ENCODE measurements at regions not wholly inside any gene's neighbourhood (a gene's known extent, or its start where the extent isn't known, plus 50 kb on each side); places are given as distances from the start of the nearest gene placed in this dataset.

DNA sequence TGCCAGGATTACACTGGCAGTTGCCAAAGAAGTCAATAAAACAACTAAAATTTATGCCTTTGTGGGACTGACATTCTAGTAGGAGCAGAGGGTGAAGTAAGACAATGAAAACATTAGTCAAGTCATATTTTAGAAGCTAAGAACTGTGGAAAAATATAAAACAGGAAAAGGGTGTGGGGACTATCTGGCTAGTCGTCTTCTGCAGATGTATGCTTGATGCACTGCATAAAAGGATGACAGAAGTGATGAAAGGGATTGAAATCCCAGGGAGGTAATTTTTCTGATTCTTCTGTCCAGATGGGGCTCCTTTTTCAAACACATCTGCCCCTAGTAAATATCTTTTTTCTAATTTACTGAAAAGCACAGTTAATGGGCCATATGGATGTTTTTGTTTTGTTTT lies 706.3 kb downstream of the ADGRL2 start:
- WGBS (ENCODE audit: insufficient coverage): 0% methylated on average over 1 of the region's 1 CpG
- H3K27ac ChIP-seq (ENCODE audit: low read length): no peak overlapping the region
- no peaks in the 10 kb centered on the region for H3K9me3 ChIP-seq (replicated peaks; ENCODE audit: control insufficient read depth, low read depth, low read length)
- no peak overlapping the region for H3K4me3 ChIP-seq (ENCODE audit: low read length)
- no peaks in the 10 kb centered on the region for H3K27me3 ChIP-seq (ENCODE audit: control insufficient read depth, insufficient read depth, low read length)
- H3K4me1 ChIP-seq (ENCODE audit: control insufficient read depth, insufficient read depth, low read length): no peaks in the 10 kb centered on the region
- no peaks in the 10 kb centered on the region for H3K36me3 ChIP-seq (ENCODE audit: control insufficient read depth, insufficient read depth, low read length)
- DNase-seq: peak; percentile 92

DNA sequence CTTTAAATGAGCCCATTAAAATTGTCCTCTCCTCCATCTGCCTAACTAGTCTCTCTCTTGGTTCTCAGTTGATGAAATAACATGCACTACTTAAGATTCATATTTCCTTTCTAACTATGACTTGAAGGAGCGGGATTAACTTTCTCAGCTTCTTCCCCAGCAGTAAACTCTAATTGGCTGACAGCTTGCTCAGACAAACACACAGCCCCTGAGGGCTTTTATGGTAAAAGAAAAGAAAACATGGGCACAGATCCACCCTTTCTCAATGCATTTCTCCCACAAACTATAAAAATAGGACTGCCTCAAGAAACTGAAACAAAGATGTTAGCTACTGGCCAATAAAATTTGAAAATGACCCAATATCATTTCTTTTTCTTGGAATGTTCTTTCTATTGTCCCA lies 703.1 kb downstream of the ADGRL2 start:
- peak; percentile 83 for DNase-seq
- no peaks in the 10 kb centered on the region for H3K36me3 ChIP-seq (ENCODE audit: control insufficient read depth, insufficient read depth, low read length)
- H3K27me3 ChIP-seq (ENCODE audit: control insufficient read depth, insufficient read depth, low read length): no peaks in the 10 kb centered on the region
- no peaks in the 10 kb centered on the region for H3K4me1 ChIP-seq (ENCODE audit: control insufficient read depth, insufficient read depth, low read length)
- no CpG with 5 or more reads among the region's 1 CpG for WGBS (ENCODE audit: insufficient coverage)
- H3K9me3 ChIP-seq (replicated peaks; ENCODE audit: control insufficient read depth, low read depth, low read length): no peaks in the 10 kb centered on the region
- H3K4me3 ChIP-seq (ENCODE audit: low read length): no peak overlapping the region
- no peak overlapping the region for H3K27ac ChIP-seq (ENCODE audit: low read length)

DNA sequence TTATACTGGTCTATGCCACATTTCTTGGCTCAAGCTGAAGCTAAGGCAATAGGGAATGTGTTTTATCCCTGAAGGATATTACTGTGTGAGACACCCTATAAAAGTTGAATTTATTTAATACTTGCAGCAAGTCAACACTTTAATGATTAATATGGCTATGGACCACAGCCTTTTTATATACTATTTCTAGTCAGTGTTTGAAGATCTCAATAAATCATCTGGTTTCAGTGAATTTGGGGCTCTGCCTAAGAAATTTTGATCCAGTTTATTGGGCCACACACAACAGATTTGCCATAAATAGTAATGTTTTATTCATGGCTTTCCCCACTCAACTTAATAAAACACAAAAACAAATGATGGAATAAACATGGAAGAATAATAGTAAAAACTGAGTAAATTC lies 698.3 kb downstream of the ADGRL2 start:
- Histone ChIP-seq H3K27ac (ENCODE audit: low read length) (no peak overlapping the region), H3K36me3 (ENCODE audit: control insufficient read depth, insufficient read depth, low read length) (no peaks in the 10 kb centered on the region), H3K4me1 (ENCODE audit: control insufficient read depth, insufficient read depth, low read length) (no peaks in the 10 kb centered on the region), H3K4me3 (ENCODE audit: low read length) (no peak overlapping the region), H3K9me3 (replicated peaks; ENCODE audit: control insufficient read depth, low read depth, low read length) (peaks cover 26% of the 10 kb centered on the region), H3K27me3 (ENCODE audit: control insufficient read depth, insufficient read depth, low read length) (no peaks in the 10 kb centered on the region)
- DNase-seq: no peak

DNA sequence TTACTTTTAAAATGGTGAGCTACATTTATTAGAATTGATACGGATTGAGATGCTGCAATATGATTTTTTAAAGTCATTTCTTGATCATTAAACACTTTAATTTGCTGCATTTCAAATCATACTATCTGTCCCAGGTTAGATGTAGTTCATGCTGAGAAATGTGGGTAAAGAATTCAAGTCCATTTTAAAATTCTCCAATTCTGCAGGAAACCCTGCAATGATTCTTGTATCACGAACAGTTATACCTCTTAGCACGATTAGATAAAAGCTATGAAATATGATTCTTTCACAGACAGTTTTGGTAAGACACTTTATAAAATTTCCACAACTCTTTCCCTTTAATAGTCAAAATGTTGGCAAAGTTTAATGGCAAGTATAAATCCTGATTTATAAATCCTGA lies 693.4 kb downstream of the ADGRL2 start:
- no peaks in the 10 kb centered on the region for H3K27me3 ChIP-seq (ENCODE audit: control insufficient read depth, insufficient read depth, low read length)
- WGBS (ENCODE audit: insufficient coverage): no CpG with 5 or more reads among the region's 3 CpGs
- no peaks in the 10 kb centered on the region for H3K4me1 ChIP-seq (ENCODE audit: control insufficient read depth, insufficient read depth, low read length)
- H3K4me3 ChIP-seq (ENCODE audit: low read length): no peak overlapping the region
- peaks cover 31% of the 10 kb centered on the region for H3K9me3 ChIP-seq (replicated peaks; ENCODE audit: control insufficient read depth, low read depth, low read length)
- no peak overlapping the region for H3K27ac ChIP-seq (ENCODE audit: low read length)
- no peak for DNase-seq
- H3K36me3 ChIP-seq (ENCODE audit: control insufficient read depth, insufficient read depth, low read length): no peaks in the 10 kb centered on the region

DNA sequence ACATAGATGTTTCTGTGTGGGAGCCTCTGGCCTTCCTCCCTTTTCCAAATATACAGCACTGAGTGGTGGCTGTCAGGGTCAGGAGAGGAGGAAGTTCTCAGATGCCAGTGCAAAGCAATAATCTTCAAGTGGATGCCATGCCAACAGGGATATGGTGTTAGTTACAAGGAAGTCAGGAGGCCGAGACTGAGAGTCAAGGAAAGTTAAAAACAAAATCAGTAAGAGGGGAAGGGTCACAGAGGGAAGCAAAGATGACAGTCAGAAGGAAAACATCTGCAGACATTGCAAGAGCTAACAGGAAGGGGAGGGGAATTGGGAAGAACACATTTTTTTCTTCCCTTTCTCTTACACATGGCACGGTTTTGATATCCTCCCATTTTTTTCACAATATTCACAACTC lies 691.4 kb downstream of the ADGRL2 start:
- Histone ChIP-seq H3K9me3 (replicated peaks; ENCODE audit: control insufficient read depth, low read depth, low read length) (peaks cover 31% of the 10 kb centered on the region), H3K4me1 (ENCODE audit: control insufficient read depth, insufficient read depth, low read length) (no peaks in the 10 kb centered on the region), H3K27me3 (ENCODE audit: control insufficient read depth, insufficient read depth, low read length) (no peaks in the 10 kb centered on the region), H3K4me3 (ENCODE audit: low read length) (no peak overlapping the region), H3K36me3 (ENCODE audit: control insufficient read depth, insufficient read depth, low read length) (no peaks in the 10 kb centered on the region), H3K27ac (ENCODE audit: low read length) (no peak overlapping the region)
- 88% methylated on average over 1 of the region's 2 CpGs for WGBS (ENCODE audit: insufficient coverage)
- peak; percentile 50 for DNase-seq

DNA sequence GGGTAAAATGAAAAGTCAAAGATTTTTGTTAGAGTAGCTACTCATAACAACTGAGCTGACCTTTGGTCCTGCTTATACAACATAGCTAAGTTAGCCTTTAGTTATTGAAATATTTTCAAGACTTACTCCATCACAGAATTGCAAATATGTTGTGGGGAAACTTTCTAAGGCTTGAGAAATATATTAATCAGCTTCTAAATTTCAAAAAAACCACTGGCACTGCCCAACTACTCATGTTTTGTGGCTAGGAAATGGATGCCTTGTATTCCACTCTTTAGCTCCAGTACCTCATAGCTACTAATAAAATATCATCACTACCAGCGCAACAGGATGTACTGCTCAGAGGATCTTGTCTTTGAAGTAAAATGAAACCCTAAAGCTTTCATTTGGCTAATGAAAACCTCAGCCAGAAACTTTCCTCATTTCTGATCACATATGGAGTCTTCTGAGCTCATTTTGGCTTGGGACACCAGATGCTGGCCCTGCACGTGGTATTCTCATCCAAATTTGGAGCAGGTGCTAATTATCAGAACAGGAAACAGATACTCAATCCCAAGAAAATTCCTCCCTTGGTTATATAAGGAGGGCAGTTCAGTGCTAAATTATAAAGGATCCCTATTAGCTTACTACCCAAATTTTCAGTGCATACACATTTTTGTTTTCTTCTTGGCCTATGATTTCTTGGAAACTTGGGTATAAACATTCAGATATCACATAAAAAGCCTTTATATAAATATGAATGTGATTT lies 690.7 kb downstream of the ADGRL2 start:
- peaks cover 3% of the 10 kb centered on the region for H3K4me1 ChIP-seq (ENCODE audit: control insufficient read depth, insufficient read depth, low read length)
- H3K36me3 ChIP-seq (ENCODE audit: control insufficient read depth, insufficient read depth, low read length): no peaks in the 10 kb centered on the region
- H3K27me3 ChIP-seq (ENCODE audit: control insufficient read depth, insufficient read depth, low read length): no peaks in the 10 kb centered on the region
- no peak overlapping the region for H3K4me3 ChIP-seq (ENCODE audit: low read length)
- H3K27ac ChIP-seq (ENCODE audit: low read length): peak overlapping the region; percentile 10
- DNase-seq: peak; percentile 72
- 0% methylated on average over 1 of the region's 2 CpGs for WGBS (ENCODE audit: insufficient coverage)
- peaks cover 29% of the 10 kb centered on the region for H3K9me3 ChIP-seq (replicated peaks; ENCODE audit: control insufficient read depth, low read depth, low read length)

DNA sequence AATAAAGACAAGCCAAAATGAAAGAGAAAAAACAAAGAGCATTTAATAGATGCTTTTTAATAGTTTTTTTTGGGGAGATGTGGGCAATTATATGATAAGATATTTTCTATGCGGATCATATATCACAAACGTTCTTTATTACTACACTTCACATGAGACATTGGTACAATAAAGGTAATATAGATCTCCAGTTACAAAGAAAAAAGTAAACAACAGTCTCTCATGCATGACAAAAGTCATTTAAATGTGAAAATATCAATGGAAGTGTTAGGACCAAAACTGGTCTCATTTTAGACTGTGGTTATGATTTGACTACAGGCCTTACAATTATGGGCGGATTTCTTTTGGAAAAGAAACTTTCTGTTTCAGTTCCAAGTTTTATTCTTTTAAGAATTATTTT lies 687.0 kb downstream of the ADGRL2 start:
- Histone ChIP-seq H3K27me3 (ENCODE audit: control insufficient read depth, insufficient read depth, low read length) (no peaks in the 10 kb centered on the region), H3K4me1 (ENCODE audit: control insufficient read depth, insufficient read depth, low read length) (peaks cover 5% of the 10 kb centered on the region), H3K36me3 (ENCODE audit: control insufficient read depth, insufficient read depth, low read length) (no peaks in the 10 kb centered on the region), H3K9me3 (replicated peaks; ENCODE audit: control insufficient read depth, low read depth, low read length) (no peaks in the 10 kb centered on the region), H3K4me3 (ENCODE audit: low read length) (no peak overlapping the region), H3K27ac (ENCODE audit: low read length) (no peak overlapping the region)
- DNase-seq: no peak
- WGBS (ENCODE audit: insufficient coverage): no CpG with 5 or more reads among the region's 3 CpGs

DNA sequence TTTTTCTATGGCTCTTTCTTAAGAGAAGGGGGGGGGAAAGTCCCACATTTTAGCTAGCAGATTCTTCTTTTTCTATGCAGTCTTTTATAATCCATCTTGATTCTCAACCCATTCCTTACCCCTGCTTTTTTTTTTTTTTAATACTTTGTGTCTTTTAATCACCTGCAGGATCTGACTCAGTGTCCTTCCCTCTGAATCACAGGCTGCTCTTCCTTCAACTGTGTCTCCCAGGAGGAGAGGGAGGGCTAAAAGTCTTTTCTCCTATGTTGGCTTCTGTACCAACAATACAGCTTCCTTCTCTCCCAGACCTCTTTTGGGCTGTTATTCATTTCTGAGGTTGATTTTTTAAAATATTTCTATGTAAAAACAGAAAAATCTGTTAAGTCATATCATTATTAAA lies 686.2 kb downstream of the ADGRL2 start:
- Histone ChIP-seq H3K27me3 (ENCODE audit: control insufficient read depth, insufficient read depth, low read length) (no peaks in the 10 kb centered on the region), H3K4me1 (ENCODE audit: control insufficient read depth, insufficient read depth, low read length) (peaks cover 5% of the 10 kb centered on the region), H3K36me3 (ENCODE audit: control insufficient read depth, insufficient read depth, low read length) (no peaks in the 10 kb centered on the region), H3K4me3 (ENCODE audit: low read length) (no peak overlapping the region), H3K9me3 (replicated peaks; ENCODE audit: control insufficient read depth, low read depth, low read length) (no peaks in the 10 kb centered on the region), H3K27ac (ENCODE audit: low read length) (no peak overlapping the region)
- no peak for DNase-seq

DNA sequence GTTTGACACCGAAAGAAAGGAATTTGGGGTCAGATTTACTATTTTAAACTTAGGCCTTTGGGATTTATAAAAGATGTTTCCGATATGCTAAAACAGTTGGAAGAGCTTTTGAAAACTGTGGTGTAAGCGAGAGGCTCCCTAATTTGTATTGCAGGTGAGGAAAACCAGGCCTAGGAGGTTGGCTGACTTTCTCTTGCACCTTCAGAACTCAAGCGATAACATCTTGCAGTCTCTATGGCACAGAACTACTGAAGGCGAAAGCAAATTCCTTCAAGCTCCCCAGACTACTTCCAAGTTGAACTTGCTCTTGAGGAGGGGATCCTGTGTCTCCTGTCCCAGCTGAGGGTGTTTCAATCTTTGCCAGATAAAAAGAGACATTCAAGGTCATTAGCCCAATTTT lies 685.7 kb downstream of the ADGRL2 start:
- H3K27ac ChIP-seq (ENCODE audit: low read length): no peak overlapping the region
- H3K4me3 ChIP-seq (ENCODE audit: low read length): no peak overlapping the region
- H3K9me3 ChIP-seq (replicated peaks; ENCODE audit: control insufficient read depth, low read depth, low read length): no peaks in the 10 kb centered on the region
- no peaks in the 10 kb centered on the region for H3K27me3 ChIP-seq (ENCODE audit: control insufficient read depth, insufficient read depth, low read length)
- peaks cover 5% of the 10 kb centered on the region for H3K4me1 ChIP-seq (ENCODE audit: control insufficient read depth, insufficient read depth, low read length)
- WGBS (ENCODE audit: insufficient coverage): 24% methylated on average over 2 of the region's 5 CpGs
- H3K36me3 ChIP-seq (ENCODE audit: control insufficient read depth, insufficient read depth, low read length): no peaks in the 10 kb centered on the region
- peak; percentile 65 for DNase-seq

DNA sequence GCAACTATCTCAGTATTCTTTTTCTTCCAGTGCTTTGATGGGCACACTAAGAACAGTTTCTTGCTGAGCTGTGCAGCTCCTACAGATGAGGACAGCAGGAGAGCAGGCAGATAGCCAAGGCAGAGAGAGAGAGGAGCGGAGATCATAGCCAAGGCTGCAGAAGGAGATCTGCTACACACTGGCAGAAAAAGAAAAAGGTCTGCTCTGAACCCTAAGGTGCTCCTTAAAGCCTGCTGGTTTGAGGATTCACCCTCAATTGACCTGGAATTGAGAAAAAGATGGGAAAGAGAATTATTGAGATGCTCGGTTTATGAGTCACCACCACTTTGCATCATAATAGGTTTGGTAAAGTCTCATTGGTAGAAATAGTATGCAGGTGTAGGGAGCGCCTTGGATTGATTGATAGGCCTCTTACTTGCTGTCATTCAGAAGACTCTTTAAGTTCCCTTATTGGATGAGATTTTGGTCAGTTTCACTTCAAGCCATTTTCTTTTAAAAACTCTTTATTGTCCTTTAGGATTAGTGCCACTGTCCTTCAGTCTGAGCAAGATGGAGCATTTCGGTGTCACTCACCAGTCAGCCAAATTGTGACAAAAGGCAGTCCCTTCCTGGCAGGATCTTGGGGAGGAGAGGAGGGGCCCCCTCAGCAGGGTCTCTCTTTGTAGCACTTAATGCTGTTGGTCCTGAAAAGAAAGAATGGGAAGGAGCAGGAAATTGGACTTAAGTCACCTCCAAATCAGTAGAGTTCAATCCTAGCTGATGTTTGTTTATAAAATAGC lies 685.0 kb downstream of the ADGRL2 start:
- Histone ChIP-seq H3K27me3 (ENCODE audit: control insufficient read depth, insufficient read depth, low read length) (no peaks in the 10 kb centered on the region), H3K9me3 (replicated peaks; ENCODE audit: control insufficient read depth, low read depth, low read length) (no peaks in the 10 kb centered on the region), H3K27ac (ENCODE audit: low read length) (no peak overlapping the region), H3K36me3 (ENCODE audit: control insufficient read depth, insufficient read depth, low read length) (no peaks in the 10 kb centered on the region), H3K4me1 (ENCODE audit: control insufficient read depth, insufficient read depth, low read length) (peaks cover 5% of the 10 kb centered on the region), H3K4me3 (ENCODE audit: low read length) (no peak overlapping the region)
- WGBS (ENCODE audit: insufficient coverage): no CpG with 5 or more reads among the region's 4 CpGs
- DNase-seq: peak; percentile 92

Data from muscle of leg (tissue), 3 donors.